ENCODE measurements at regions not wholly inside any gene's neighbourhood (a gene's known extent, or its start where the extent isn't known, plus 50 kb on each side); places are given as distances from the start of the nearest gene placed in this dataset.
"Not testable (repeated sequence)": the region's sequence is repeated elsewhere in the genome, so short reads cannot be mapped to it uniquely, and the experiment has no call there.

GRCh38 chr11:23875176-23875850 is 621.5 kb upstream of the LUZP2 start:
- POLR2A ChIA-PET = no interaction called here
- Mint-ChIP-seq H3K9me3 (peaks cover 5% of the 10 kb centered on the region), H3K36me3 (ENCODE audit: low read depth) (no peaks in the 10 kb centered on the region), H3K27ac (no peak overlapping the region), H3K27me3 (no peaks in the 10 kb centered on the region), H3K4me3 (no peak overlapping the region), H3K4me1 (no peaks in the 10 kb centered on the region)
- CTCF ChIA-PET = no interaction called here
- no peak for DNase-seq

- H3K4me3 Mint-ChIP-seq; H3K4me1 Mint-ChIP-seq; H3K36me3 Mint-ChIP-seq (ENCODE audit: low read depth); POLR2A ChIA-PET; H3K27me3 Mint-ChIP-seq; H3K9me3 Mint-ChIP-seq; CTCF ChIA-PET; DNase-seq; H3K27ac Mint-ChIP-seq: not testable (repeated sequence)
These were observed 613.3 kb upstream of the LUZP2 start for GRCh38 chr11:23883426-23884048.

- ChIA-PET CTCF (no interaction called here), POLR2A (no interaction called here)
- no peak for DNase-seq
These were observed 612.5 kb upstream of the LUZP2 start for GRCh38 chr11:23884341-23884740.

GRCh38 chr11:23885801-23886200 is 611.1 kb upstream of the LUZP2 start:
- H3K36me3 Mint-ChIP-seq (ENCODE audit: low read depth) = no peaks in the 10 kb centered on the region
- ChIA-PET CTCF (no interaction called here), POLR2A (no interaction called here)
- peaks cover 7% of the 10 kb centered on the region for H3K9me3 Mint-ChIP-seq
- no peak overlapping the region for H3K4me3 Mint-ChIP-seq
- H3K27ac Mint-ChIP-seq = no peak overlapping the region
- DNase-seq = no peak
- no peaks in the 10 kb centered on the region for H3K27me3 Mint-ChIP-seq
- H3K4me1 Mint-ChIP-seq = no peaks in the 10 kb centered on the region

More at GRCh38 chr11:23884341-23884740, 612.5 kb upstream of the LUZP2 start:
- Mint-ChIP-seq H3K27ac (no peak overlapping the region), H3K36me3 (ENCODE audit: low read depth) (no peaks in the 10 kb centered on the region), H3K27me3 (no peaks in the 10 kb centered on the region), H3K9me3 (peaks cover 6% of the 10 kb centered on the region), H3K4me3 (no peak overlapping the region), H3K4me1 (no peaks in the 10 kb centered on the region)

- POLR2A ChIA-PET; H3K36me3 Mint-ChIP-seq (ENCODE audit: low read depth); DNase-seq; H3K4me3 Mint-ChIP-seq; CTCF ChIA-PET; H3K4me1 Mint-ChIP-seq; H3K27ac Mint-ChIP-seq; H3K27me3 Mint-ChIP-seq: not testable (repeated sequence)
- peaks cover 14% of the 10 kb centered on the region for H3K9me3 Mint-ChIP-seq
These were observed 609.7 kb upstream of the LUZP2 start for GRCh38 chr11:23887122-23887521.

- CTCF ChIA-PET = no interaction called here
- Mint-ChIP-seq H3K27me3 (no peaks in the 10 kb centered on the region), H3K27ac (no peak overlapping the region), H3K36me3 (ENCODE audit: low read depth) (no peaks in the 10 kb centered on the region), H3K9me3 (peaks cover 10% of the 10 kb centered on the region), H3K4me3 (no peak overlapping the region), H3K4me1 (no peaks in the 10 kb centered on the region)
- DNase-seq = no peak
- POLR2A ChIA-PET = no interaction called here
These were observed 603.7 kb upstream of the LUZP2 start for GRCh38 chr11:23893126-23893525.

- ChIA-PET POLR2A (no interaction called here), CTCF (no interaction called here)
- no peak overlapping the region for H3K4me3 Mint-ChIP-seq
- H3K27ac Mint-ChIP-seq = no peak overlapping the region
- DNase-seq = no peak
- H3K4me1 Mint-ChIP-seq = no peaks in the 10 kb centered on the region
- H3K36me3 Mint-ChIP-seq (ENCODE audit: low read depth) = no peaks in the 10 kb centered on the region
- no peaks in the 10 kb centered on the region for H3K9me3 Mint-ChIP-seq
- H3K27me3 Mint-ChIP-seq = no peaks in the 10 kb centered on the region
These were observed 599.2 kb upstream of the LUZP2 start for GRCh38 chr11:23897453-23898286.

GRCh38 chr11:23903044-23903704 is 593.7 kb upstream of the LUZP2 start:
- CTCF ChIA-PET = no interaction called here
- no peak for DNase-seq
- H3K27me3 Mint-ChIP-seq = no peaks in the 10 kb centered on the region

GRCh38 chr11:23919455-23919854 is 577.4 kb upstream of the LUZP2 start:
- Mint-ChIP-seq H3K36me3 (ENCODE audit: low read depth) (no peaks in the 10 kb centered on the region), H3K9me3 (peaks cover 10% of the 10 kb centered on the region), H3K4me1 (no peaks in the 10 kb centered on the region), H3K27ac (no peak overlapping the region), H3K4me3 (no peak overlapping the region), H3K27me3 (no peaks in the 10 kb centered on the region)
- ChIA-PET POLR2A (no interaction called here), CTCF (no interaction called here)
- DNase-seq = no peak

More at GRCh38 chr11:23903044-23903704, 593.7 kb upstream of the LUZP2 start:
- POLR2A ChIA-PET = no interaction called here
- Mint-ChIP-seq H3K27ac (no peak overlapping the region), H3K9me3 (no peaks in the 10 kb centered on the region), H3K36me3 (ENCODE audit: low read depth) (no peaks in the 10 kb centered on the region), H3K4me1 (no peaks in the 10 kb centered on the region), H3K4me3 (no peak overlapping the region)

- Mint-ChIP-seq H3K4me1 (no peaks in the 10 kb centered on the region), H3K27ac (no peak overlapping the region), H3K9me3 (peaks cover 10% of the 10 kb centered on the region), H3K4me3 (no peak overlapping the region), H3K36me3 (ENCODE audit: low read depth) (no peaks in the 10 kb centered on the region), H3K27me3 (no peaks in the 10 kb centered on the region)
- ChIA-PET CTCF (no interaction called here), POLR2A (no interaction called here)
- no peak for DNase-seq
These were observed 573.5 kb upstream of the LUZP2 start for GRCh38 chr11:23923357-23923756.

GRCh38 chr11:23924226-23924625 is 572.6 kb upstream of the LUZP2 start:
- ChIA-PET POLR2A (no interaction called here), CTCF (no interaction called here)
- H3K4me1 Mint-ChIP-seq = no peaks in the 10 kb centered on the region
- no peaks in the 10 kb centered on the region for H3K27me3 Mint-ChIP-seq
- H3K9me3 Mint-ChIP-seq = peaks cover 10% of the 10 kb centered on the region
- no peaks in the 10 kb centered on the region for H3K36me3 Mint-ChIP-seq (ENCODE audit: low read depth)
- DNase-seq = no peak
- no peak overlapping the region for H3K27ac Mint-ChIP-seq
- H3K4me3 Mint-ChIP-seq = no peak overlapping the region

- ChIA-PET CTCF (no interaction called here), POLR2A (no interaction called here)
- no peak overlapping the region for H3K27ac Mint-ChIP-seq
- no peaks in the 10 kb centered on the region for H3K36me3 Mint-ChIP-seq (ENCODE audit: low read depth)
- DNase-seq = no peak
- H3K9me3 Mint-ChIP-seq = peaks cover 4% of the 10 kb centered on the region
- H3K4me1 Mint-ChIP-seq = no peaks in the 10 kb centered on the region
- H3K27me3 Mint-ChIP-seq = no peaks in the 10 kb centered on the region
- H3K4me3 Mint-ChIP-seq = no peak overlapping the region
These were observed 565.4 kb upstream of the LUZP2 start for GRCh38 chr11:23931443-23931842.

- ChIA-PET POLR2A (no interaction called here), CTCF (no interaction called here)
- Mint-ChIP-seq H3K27ac (no peak overlapping the region), H3K36me3 (ENCODE audit: low read depth) (no peaks in the 10 kb centered on the region), H3K9me3 (peaks cover 4% of the 10 kb centered on the region), H3K27me3 (no peaks in the 10 kb centered on the region), H3K4me1 (no peaks in the 10 kb centered on the region), H3K4me3 (no peak overlapping the region)
- no peak for DNase-seq
These were observed 564.4 kb upstream of the LUZP2 start for GRCh38 chr11:23932485-23932898.
